Activated CD8-positive, alpha-beta memory T cell treated with anti-CD3 and anti-CD28 coated beads, Interleukin-2, amount 50 U/mL, for 4 hours (primary cell): ENCODE measurements at regions not wholly inside any gene's neighbourhood (a gene's known extent, or its start where the extent isn't known, plus 50 kb on each side); places are given as distances from the start of the nearest gene placed in this dataset.
"Not testable (repeated sequence)": the region's sequence is repeated elsewhere in the genome, so short reads cannot be mapped to it uniquely, and the experiment has no call there.

Source experiments
- DNase-seq: peaks from one replicate; pipeline ENCODE4 v3.0.0-alpha.2; 2020

- DNase-seq: no peak
Measured at GRCh38 chr22:44628835-44629234, 73.2 kb upstream of the PRR5 start.

- DNase-seq: no peak
Measured at GRCh38 chr22:44628273-44628672, 73.7 kb upstream of the PRR5 start.

- DNase-seq: no peak
Measured at GRCh38 chr22:44627521-44628139, 74.4 kb upstream of the PRR5 start.

GRCh38 chr22:44625981-44626687 lies 75.9 kb upstream of the PRR5 start:
- peak; percentile 80 for DNase-seq

- DNase-seq: no peak
Measured at GRCh38 chr22:44625421-44625760, 76.6 kb upstream of the PRR5 start.

GRCh38 chr22:44624689-44625420 lies 77.1 kb upstream of the PRR5 start:
- DNase-seq: no peak

GRCh38 chr22:44623771-44624510 lies 78.1 kb upstream of the PRR5 start:
- no peak for DNase-seq

GRCh38 chr22:44622679-44623078 lies 79.3 kb upstream of the PRR5 start:
- DNase-seq: no peak

- no peak for DNase-seq
Measured at GRCh38 chr22:44622147-44622427, 79.9 kb upstream of the PRR5 start.

GRCh38 chr22:44621401-44622146 lies 80.4 kb upstream of the PRR5 start:
- no peak for DNase-seq

GRCh38 chr22:44620841-44621257 lies 81.2 kb upstream of the PRR5 start:
- DNase-seq: no peak

GRCh38 chr22:44620129-44620840 lies 81.7 kb upstream of the PRR5 start:
- peak; percentile 72 for DNase-seq

- not testable (repeated sequence) for DNase-seq
Measured at GRCh38 chr22:44619560-44620128, 82.4 kb upstream of the PRR5 start.

- DNase-seq: not testable (repeated sequence)
Measured at GRCh38 chr22:44618910-44619309, 83.1 kb upstream of the PRR5 start.

GRCh38 chr22:44618400-44618799 lies 83.6 kb upstream of the PRR5 start:
- DNase-seq: no peak

GRCh38 chr22:44617828-44618227 lies 84.2 kb upstream of the PRR5 start:
- no peak for DNase-seq

GRCh38 chr22:44616882-44617655 lies 84.9 kb upstream of the PRR5 start:
- no peak for DNase-seq

- no peak for DNase-seq
Measured at GRCh38 chr22:44616461-44616860, 85.5 kb upstream of the PRR5 start.

- DNase-seq: no peak
Measured at GRCh38 chr22:44615602-44616180, 86.3 kb upstream of the PRR5 start.

GRCh38 chr22:44615146-44615545 lies 86.9 kb upstream of the PRR5 start:
- DNase-seq: no peak

GRCh38 chr22:44613196-44613595 lies 88.8 kb upstream of the PRR5 start:
- no peak for DNase-seq
